NCI-H226 (cell line): ENCODE measurements at regions not wholly inside any gene's neighbourhood (a gene's known extent, or its start where the extent isn't known, plus 50 kb on each side); places are given as distances from the start of the nearest gene placed in this dataset.

Experiments
- DNase-seq: peaks from one replicate; pipeline ENCODE4 v3.0.0-alpha.2; 2015

DNA sequence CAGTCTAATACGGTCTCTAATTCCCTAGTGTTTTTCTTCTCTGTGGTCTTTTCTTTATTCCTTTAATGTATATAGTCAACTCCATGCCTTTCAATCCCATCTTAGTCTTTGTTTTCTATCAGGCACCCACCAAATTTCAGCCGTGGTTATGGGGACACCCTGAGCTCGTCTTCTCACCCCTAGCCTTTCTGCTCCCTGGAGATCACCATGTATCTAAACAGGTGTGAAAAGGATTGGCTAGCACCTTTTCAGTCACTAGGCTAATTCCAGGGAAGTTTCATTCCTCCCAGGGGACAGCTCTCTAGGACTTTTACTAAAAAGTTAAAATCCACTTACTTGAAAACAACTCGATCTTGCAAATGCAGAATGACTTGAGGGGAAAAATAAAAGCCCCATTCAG, 291.3 kb downstream of the ETNK1 start:
- DNase-seq, result no peak

DNA sequence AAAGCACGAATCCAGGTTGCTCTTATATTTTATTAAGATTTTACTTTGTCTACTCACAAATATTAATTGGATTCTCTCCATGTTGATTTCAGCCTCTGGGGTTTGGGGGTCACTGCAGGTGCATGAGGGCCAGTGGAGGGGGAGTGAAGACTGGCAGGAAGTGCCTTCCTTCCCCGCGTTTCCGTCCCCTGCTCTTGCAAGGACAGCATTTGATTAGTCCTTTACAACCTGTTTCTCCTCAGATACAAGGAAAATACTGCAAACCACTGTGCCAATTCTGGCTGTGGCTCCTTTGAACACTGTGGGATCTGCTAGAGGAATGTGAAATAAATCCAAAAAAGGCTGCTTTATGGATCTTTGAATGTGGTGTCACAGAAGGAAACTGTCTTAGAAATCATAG, 291.8 kb downstream of the ETNK1 start:
- DNase-seq, result no peak

DNA sequence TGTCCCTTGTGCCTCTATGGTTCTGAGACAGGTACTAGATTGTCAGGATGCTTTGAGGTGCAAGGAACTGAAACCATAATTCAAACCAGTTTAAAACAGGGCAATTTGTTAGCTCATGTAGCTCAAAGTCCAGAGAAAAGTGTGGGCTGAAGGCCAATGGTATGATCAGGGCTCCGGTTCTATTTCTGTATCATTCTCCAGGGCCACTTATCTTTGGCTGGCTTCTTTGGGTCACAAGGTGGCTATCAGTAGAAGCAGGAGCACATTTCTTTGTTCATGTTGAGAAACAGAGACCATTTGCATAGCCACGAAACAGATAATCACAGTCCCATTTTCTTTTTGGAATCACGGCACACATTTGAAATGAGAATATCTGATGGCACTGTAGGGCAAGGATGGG, 294.9 kb downstream of the ETNK1 start:
- DNase-seq, result no peak

DNA sequence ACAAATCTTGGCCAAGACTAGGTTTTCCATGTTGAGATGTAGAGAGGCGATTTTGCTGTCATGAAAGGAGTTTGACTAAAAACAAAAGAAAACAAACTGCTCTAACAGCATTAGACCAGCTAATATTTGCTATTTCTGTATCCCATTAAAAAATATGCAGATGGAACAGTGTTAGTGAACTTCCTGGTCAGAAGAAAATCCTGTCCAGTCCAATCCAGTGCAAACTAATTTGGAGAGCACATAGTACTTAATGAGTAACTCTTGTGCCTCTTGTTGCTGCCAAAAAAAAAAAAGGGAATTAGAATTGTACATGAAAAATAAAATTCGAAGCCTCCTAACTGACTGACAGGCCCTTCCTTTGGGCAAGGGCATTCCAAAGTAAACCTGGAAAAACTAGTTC, 298.8 kb downstream of the ETNK1 start:
- DNase-seq, result no peak

DNA sequence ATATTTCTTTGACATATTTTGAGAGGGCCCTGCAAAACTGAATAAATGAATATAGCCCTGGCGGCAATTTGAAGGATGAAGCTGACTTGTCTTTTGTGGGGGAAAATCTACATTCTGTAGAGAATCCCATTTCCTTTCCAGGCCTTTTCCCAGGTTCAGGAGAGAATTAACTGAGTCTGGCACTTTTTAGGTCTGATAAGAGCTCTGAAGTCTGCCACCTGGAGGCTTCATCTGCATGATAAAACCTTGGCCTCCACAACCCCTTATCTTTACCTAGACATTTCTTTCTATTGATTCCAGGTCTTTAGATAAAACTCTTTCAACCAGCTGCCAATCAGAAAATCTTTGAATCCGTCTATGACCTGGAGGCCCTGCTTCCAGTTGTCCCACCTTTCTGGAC, 299.4 kb downstream of the ETNK1 start:
- DNase-seq, result no peak

DNA sequence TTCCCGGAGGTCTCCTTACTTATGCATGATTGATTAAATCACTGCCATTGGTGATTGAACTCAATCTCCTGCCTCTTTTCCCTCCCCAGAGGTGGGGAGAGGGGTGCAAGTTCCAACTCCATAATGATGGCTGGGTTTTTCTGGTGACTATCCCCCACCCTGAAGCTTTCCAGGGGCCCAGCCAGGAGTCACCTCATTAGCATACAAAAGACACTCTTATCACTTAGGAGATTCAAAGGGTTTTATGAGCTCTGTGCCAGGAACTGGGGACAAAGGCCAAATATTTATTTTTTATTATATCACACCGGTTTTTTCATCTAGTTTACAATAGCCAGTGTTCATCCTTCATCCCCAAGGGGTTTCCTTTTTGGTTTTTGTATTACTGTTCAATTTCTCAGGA, 300.7 kb downstream of the ETNK1 start:
- no peak for DNase-seq

DNA sequence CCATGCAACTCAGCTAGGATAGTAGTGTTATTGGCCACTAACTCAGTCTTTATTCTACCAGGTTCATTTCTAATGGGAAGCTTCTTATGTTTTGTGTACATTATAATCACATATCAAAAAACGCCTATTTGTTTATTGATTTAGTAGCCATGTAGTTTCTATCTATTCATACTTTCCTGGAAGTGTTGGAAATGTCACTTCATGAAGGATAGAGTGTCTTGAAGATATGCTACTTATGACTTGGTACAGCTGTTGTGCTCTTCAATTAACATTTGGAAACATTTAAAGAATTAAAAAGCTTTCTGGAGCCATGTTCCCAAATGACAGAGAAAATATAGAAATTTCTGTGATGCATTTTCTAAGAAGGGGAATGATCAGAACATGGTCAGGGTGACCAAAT, 307.5 kb downstream of the ETNK1 start:
- no peak for DNase-seq

DNA sequence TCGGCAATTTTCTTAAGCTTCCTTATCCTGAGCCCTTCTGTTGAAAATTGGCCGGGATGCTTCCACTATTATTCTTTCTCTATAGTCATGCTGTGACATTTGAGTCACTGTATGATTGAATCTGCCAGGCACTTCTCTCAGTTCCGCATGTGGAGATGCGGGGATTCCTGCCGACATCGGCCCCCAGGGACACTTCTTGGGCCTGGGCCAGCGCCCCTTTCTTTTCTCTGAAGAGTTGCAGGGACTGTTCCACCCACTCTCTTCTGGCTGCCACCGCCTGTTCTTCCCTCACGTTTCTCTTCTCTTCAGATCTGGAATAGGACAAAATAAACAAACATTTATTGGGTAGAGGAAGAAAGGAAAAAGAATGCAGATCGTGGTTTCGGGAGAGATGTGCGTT, 310.1 kb downstream of the ETNK1 start:
- no peak for DNase-seq

DNA sequence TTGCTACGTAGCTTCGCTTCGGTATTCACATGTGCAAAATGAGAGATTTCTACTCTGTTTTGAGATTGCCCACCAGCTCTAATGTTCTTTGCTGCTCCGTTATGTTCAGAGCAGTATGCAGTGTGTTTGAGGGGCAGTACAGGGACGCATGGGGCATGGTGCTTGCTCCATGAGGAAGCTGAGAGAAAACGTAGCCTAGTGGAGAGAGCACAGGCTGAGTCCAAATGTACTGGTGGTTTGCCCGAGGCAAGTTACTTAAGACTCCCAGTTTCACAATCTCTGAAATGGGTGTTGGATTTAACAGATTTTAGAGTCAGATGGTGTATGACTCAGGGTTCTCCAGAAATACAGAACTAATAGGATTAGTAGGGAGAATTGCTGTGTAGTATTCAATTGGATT, 310.5 kb downstream of the ETNK1 start:
- DNase-seq, result no peak

DNA sequence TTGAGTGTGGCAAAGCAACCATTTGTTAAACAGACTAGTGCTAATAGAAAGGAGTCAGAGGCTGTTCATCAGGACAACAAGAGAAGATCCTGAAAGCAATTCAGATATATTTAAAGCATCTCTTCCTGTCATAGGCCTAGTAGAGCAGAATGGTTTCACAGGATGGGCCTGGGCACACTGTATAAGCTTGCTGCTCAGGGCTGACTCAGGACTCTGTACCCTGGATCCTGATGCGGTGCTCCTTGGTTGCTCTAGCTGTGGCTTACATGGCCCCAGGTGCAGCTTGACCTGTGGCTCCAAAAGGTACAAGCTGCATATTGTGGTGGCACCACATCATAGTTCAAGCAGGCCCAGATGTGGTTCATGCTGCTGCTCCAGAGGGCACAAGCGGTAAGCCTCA, 313.4 kb downstream of the ETNK1 start:
- DNase-seq, result no peak

DNA sequence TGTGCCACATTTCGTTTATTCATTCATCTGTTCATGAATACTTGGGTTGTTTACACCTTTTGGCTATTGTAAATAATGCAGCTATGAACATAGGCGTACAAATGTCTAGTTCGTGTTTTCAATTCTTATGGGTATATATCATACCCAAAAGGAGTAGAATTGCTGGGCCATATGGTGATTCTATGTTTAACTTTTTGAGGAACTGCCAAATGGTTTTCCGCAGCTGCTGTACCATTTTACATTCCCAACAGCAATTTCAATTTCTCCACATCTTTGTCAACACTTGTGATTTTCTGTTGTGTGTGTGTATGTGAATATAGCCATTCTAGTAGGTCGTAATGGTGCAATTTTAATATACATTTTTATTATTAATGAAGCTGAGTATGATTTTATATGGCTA, 326.2 kb downstream of the ETNK1 start:
- no peak for DNase-seq

DNA sequence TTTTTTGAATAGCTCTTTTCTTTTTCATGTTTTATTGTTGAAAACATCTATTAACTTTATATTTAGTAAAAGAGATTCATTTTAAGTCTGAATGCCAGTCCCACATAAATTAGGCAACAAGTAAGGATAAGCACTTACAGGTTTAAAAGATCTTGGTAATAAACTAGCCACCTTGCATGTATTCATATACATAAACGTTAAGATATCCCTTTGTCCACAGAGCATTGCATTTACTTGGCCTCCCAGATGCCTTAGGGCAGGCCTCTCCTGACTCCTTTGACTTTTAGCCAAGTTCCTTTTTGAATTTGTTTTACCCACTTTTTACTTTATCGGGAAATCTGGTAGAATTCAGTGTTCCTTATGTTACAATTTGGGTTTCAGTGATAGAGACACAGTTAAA, 331.7 kb downstream of the ETNK1 start:
- no peak for DNase-seq

DNA sequence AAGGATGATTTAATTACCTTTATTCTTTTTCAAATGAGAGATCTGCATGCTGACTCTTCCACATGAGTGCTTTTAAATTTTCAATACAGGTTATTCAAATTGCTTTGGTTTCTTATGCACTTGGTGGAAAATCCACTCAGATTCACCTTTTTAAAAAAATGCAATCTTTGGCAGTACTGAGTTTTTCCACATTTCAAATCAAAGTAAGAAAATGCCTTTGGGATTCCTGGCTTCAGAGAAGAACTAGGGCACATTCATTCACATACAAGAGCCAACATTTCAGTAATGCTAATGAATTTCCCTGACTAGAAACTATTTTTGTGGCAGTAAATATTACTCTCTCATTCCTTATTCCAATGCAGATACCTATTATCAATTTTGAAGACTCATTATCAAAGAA, 342.2 kb downstream of the ETNK1 start:
- DNase-seq, result no peak

DNA sequence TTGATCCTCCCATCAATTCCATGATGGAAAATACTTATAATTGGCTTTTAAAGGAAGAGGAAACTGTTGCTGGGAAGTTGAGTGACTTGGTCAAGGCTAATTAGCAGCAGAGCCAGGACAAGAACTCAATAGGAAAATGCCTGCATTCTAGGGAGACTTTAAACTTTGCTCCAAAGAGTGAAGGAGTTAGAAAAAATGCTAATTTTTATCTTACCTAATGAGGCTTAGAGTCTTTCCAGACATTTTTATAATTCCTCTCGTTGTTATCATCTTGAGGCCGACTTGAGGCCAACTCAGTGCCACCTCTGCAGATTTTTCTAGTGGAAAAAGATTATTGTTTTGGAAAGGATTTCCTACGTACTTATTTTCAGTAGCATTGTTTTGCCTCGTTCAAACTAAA, 344.6 kb downstream of the ETNK1 start:
- no peak for DNase-seq

DNA sequence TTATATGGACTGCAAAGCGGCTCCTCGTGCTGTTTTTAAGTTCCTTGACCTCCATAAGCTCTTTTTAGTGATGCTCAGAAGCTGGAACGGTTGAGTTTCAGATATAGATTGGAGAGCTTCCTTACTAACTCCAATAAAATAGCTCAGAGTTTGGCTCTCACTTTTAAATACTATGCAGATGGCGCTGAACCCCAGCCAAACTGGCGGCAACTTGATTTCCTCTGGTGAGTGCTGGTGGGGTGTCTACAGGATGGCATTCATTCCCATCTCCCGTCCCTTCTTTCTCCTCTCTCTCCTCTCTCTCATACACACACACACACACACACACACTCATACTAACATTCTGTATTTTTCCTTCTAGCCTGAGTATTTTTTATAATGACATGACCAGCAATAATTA, 346.3 kb downstream of the ETNK1 start:
- DNase-seq, result no peak

DNA sequence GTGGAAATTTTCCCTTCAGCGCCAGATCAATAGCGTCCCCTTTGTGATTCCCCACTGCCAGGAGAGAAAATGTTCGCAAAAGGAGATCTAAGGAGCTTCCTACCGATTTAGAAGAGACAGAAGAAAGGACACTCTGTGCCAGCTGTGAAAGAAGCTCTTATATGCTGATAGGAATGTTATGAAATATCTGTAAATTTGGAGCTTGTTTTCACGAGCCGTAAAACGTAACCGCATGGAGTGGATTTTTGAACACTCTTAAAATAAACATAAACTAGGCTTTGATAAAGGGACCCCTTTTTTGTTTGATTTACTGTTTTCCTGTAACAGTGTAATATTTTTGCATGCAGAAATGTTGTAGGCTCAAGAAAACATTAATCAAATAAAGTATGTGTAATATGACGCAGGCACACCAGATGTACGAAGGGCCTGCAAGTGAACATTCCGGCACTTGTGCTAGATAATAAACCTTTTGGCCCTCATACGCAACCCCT, 346.8 kb downstream of the ETNK1 start:
- no peak for DNase-seq

DNA sequence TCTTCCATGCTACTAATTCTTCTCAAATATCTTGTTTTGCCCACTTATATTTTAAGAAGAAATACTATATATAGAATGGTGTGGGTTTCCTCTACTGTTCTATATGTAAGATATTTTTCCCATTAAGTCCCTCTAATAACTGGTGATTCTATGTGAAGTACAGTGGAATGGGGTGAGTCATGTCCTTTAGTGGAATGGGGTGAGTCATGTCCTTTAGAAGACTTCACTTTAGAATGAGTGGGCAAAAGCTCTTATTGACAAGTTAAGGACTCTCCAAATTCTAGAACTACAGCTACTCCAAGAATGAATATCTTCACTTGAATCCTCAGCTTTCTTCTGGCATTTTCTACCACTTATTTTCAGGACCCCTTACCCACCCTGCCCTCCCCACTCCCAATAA, 349.9 kb downstream of the ETNK1 start:
- peak; percentile 6 for DNase-seq

DNA sequence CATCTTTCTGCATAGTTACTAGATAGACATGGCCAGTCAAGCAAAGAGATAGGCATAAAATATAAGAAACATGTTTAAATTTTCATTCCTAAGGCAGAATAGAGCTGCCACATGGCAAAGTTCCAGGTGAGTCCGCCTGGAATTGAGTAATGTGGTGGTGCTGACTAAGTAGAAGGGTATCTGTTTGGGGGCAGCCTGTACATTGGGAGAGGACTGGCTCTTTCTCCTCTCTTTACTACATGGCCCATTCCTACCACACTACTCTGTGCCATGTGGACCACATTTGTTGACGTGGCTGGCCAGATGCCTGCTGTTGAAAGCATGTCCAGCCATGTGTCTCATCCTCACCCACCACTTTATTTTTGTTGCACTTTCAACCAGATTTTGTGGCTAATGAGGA, 354.0 kb downstream of the ETNK1 start:
- DNase-seq, result peak; percentile 12

DNA sequence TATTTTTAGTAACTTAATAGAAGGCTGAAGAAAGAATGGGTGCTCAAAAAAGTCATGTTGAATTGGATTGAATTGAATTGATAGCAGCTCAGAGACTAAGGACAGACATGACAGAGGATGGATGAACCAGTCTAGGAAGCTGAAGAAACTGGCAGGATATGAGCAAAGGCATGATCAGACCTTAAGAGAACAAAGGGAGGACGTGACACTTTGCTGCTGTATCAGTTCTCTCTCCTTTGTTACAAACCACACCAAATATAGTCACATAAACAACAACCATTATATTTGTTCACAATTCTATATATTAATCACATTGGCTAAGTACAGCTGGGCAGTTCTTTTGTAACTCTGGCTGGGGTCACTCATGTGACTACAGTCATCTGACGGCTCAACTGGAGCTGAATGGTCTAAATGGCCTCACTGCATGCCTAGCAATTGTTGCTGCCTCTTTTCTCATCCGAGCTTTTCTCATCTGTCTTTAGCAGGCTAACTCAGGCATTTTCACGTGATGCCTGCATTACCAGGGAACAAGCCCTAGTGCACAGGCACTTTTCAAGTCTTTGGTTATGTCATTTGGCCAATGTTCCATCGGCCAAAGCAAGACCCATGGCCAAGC, 355.0 kb downstream of the ETNK1 start:
- no peak for DNase-seq

DNA sequence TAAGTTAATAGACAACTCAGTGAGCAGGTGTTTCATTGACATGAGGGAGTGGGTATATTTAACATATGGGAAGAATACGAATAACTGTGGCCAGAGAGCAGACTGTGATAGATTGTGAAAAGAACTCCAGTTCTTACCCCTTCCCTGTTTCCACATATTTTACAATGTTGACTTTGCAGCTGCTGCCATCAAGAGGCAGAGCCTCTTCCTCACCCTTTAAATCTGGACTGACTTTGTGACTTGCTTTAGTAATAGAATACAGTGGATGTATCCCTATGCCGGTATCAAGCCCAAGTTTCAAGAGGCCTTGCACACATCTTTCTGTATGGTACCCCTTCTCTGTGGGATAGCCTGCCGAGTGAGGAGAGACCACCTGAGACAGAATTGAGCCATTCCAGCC, 356.7 kb downstream of the ETNK1 start:
- DNase-seq, result no peak

DNA sequence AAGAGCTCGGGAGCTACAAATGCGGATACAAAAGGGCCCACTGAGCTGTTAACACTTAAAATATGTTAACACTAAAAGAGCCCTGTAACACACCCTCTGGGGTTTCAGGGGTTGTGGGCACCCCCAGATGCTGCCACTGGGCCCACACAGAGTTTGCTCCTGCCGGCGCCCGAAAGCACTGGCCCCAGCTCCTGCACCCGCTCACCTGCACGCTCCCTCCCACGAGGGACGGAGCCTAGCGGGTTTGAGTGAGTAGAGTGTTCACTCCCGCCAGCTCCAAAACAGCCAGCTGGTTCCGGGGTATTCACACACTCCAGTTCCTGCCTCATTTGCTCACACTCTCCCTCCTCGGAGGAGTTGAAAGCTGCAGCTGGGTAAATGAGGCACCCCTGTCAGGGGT, 357.7 kb downstream of the ETNK1 start:
- DNase-seq, result no peak

DNA sequence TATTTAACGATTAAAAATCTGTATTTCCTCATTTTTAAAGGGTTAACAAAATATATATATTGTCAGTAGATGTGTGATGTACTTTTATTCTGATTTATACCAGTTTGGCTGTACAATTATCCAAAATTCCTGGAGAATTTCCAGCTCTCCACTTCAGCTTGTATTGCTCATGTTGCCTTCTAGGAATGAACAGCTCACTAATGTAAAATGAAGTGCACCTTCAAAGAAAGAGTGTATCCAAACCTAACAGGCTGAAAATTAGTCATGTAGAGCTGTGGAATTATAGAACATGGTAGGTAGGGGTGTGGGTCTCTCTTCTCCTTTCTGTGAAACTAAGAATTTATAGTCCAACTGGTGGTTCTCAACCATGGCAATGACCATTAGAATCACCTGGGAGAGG, 362.0 kb downstream of the ETNK1 start:
- DNase-seq, result no peak

DNA sequence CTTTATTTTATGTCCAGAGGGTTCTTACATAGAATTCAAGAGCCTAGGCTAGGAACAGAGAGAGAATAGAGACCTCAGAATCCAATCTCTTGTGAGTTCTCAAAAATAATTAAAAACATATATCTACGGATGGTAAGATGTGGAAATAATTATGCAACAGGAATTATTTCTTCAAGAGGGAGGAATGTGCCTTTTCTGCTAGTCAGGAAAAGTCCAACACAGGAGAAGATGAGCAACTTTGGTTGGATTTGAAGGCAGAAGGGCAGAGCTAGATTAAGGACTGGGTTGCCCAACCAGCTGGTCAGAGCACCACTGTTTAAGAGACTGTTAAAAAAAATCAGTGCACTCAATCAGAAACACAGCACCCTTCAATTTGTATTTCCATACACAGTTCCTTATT, 365.5 kb downstream of the ETNK1 start:
- no peak for DNase-seq

DNA sequence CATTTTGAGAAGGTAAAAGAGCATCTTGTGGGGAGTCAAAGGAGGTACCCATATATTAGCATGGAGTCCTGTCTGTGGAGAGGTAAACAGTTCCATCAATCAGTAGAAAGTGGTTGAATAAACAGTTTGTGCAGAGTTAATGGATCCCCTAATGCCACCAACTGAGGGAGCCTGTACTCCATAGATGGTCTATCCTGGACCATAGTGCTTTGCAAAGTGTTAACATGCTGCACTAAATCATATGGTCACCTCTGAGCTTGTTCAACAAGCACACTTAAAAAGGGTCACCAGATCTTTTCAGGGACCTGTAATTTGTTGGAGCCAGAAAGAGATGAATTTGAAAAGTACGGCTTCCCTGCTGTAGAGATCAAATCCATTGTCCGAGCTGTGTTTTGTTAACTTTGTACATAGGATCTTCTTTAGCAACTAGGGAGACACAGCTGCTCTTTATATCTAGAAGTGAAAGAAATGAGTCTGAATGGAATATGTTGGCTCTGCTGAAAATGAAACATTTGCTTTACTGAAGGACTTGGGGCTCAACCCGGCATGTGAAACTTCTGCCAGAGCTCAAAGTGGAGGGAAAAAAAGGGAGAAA, 366.4 kb downstream of the ETNK1 start:
- DNase-seq, result no peak

DNA sequence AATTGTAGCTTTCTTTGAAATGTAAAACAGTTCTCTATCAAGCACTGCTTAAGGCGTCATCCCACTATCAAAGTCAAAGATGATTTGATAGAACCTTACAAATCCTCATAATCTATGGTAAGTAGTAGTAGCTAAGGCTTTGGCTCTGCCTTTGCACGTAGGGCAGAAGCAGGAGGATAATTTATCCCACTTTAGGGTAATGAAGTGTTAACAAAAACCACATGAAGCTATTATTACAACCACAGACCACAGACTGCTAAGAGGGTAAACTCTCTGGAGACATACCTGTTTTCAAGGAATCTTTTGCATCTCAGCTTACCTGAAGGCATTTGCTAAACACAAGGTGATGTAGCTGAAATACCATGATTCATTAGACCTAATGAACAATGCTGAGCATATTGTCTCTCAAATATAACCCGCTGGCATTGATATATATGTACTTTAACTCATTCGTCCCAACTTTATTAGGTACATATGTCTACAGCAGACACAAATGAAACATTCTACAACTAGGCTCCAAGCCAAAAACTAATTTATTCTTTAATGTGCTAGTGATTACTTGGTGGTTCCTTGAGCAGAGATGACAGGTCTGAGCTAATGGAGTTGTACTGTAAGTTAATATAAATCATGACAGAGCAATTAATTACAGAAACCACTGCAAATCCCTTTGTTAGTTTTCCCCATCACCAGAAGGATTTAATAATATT, 368.8 kb downstream of the ETNK1 start:
- no peak for DNase-seq
